ENCODE measurements at regions not wholly inside any gene's neighbourhood (a gene's known extent, or its start where the extent isn't known, plus 50 kb on each side); places are given as distances from the start of the nearest gene placed in this dataset.

DNA sequence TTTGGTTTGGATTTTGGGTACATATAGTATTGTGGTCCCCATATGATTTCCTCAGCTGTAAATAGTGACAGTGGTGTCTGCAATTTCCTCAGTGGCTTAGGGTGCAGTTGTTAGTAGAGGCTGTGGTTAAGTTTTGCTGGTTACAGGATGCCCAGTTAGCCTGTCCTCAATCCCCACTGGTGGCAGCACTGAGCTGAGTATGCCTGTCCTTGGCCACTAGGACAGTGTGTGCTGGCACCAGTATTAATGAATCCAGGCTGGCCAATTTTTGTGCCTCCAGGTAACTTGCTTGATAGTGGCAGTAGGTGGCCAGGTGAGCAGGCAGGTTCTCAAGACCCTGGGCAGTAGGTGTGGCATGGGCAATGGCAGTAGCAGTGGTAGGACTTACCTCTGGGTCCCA is 973.1 kb downstream of the TMEM182 start:
- DNase-seq (ENCODE audit: low read depth in 3 of 3, low spot score in 2 of 3), result no peak

DNA sequence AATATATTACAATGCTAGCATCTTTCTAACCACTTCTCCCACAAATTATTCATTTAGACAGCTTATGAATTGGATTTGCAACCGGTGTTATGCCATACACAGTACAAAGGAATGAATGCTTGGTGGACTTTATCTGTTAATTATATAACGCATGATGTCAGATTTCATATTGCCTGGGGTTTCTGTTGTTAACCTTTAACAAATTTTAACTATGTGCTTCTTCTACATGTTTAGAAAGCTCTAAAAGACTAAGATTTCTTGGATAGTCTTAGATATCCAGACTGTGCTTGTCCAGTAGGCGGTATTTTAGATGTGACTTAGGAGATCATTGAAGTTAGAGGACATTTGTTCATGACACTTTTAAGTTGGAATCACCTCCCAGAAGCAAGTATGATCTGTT is 976.3 kb downstream of the TMEM182 start:
- no peak for DNase-seq (ENCODE audit: low read depth in 3 of 3, low spot score in 2 of 3)

DNA sequence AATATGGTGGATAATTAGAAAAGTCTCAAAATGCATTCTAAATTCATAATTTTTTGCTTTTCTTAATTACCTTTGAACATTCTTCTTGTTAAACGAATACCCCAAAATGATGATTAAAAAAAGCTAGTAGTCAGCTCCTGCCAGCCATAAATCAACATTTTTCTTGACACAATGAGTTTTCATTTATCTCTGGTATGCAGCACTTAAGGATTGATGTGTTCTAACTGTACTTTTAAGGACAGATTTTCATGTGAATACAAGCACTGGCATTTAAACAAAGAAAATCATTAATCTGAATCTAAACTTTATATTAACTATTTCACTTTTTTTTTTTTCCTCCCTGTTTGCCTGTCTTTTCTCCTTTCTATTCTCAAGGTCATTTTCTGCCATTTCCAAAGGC is 976.8 kb downstream of the TMEM182 start:
- DNase-seq (ENCODE audit: low read depth in 3 of 3, low spot score in 2 of 3), result no peak

DNA sequence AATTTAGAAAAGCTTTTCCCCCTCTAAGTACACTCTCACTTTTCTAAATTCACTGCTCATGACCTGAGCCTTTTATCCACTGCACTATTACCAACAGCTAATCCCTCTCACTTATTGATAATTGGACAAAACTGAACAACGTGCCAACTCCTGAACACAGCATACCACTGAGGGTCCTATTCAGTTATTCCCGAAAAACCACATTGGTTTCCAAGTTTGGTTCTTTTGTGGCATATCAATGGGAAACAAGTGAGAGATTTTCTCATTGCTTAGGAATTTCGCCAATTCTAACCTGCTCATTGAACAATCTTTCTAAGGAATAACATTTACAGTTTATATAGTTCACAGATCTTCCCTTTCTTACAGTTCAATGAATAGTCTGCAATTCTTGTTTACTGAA is 977.4 kb downstream of the TMEM182 start:
- DNase-seq (ENCODE audit: low read depth in 3 of 3, low spot score in 2 of 3), result no peak

DNA sequence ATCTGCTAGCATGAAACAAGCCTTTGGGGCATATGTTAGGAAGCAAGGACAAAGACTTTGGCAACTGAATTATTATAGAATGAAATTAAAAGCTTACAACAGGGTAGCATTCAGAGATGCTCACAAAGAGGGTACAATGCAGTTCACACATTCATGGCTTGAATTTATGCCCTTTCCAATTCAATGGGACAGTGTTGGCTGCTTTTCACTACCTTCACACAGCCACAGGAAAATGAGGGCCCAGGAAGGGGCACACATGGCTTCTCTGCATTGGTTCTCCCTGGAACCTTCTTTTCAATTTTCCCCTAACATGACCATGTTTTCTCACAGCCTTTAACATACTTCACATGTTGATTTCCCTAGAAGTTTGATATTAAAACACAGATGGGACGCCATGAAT is 978.1 kb downstream of the TMEM182 start:
- DNase-seq (ENCODE audit: low read depth in 3 of 3, low spot score in 2 of 3), result no peak

DNA sequence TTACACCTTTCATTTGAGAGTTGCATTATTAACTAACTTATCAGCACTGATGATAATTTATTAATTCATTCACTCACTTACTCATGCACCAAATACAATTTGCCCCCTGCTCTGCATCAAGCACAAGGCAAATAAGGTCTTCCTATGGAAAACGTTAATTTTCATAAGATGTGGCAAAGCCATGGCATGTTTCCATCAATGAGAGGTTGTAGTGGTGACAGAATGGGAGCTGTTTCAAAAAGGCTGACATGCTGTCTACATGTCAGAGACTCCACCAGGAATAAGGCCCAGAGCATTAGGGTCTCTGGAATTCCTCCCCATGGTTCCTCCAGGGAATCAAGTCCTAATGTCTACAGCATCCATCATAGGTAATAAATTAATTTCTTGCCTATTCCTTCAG is 978.8 kb downstream of the TMEM182 start:
- DNase-seq (ENCODE audit: low read depth in 3 of 3, low spot score in 2 of 3), result no peak

DNA sequence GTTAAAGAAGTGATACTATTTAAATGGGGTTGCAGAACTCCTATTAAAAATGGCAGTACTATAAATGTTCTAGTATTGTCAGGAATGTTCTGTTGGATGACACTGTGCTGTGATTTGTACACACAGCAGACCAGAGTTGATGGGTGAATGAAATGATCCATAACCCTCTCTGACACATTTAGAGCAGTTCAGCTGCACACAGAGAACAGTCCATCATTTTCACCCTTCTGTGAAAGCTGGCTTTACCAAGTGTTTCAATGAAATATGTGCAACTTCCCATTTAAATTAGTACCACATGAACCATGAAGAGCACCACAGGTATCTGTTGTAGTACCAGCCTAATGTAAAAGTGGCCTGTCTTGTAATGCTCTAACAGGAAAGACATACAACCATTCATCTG is 981.4 kb downstream of the TMEM182 start:
- no peak for DNase-seq (ENCODE audit: low read depth in 3 of 3, low spot score in 2 of 3)

DNA sequence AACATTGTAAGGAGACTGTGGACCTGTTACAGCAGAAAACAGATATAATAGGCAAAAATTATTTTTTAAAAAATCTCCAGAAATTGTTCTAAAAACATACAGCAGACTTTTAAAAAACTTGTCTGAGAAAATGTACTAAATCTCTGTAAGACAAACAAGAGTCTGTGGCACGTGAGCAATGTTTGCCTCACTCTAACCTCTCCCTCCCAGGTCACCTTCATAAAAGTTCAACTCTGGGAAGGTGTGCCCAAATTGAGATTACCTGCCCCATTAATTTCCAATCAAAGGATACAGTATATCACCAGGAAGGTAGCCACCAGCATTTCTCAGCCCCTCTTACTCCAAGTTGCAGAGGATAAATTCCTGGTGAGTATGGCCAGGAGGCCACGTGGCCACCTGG is 992.7 kb downstream of the TMEM182 start:
- DNase-seq (ENCODE audit: low read depth in 3 of 3, low spot score in 2 of 3), result no peak

DNA sequence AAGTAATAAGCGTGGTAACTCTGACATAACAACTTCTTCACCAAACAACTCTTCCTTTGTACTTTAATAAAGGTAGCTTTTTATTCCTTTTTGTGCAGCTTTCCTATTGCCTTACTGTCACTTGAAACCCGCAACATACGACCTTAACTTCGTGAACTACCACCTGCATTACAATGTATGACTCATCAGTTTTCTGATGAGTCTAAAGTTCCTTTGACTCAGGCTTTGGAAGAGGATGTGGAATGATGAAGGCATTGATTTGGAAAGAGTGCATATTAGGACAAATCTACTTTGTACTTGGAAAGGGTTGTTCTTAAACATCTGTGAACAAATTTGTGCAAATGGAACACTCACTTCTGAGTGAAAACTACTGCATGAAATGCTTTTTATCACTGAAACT is 1012.1 kb downstream of the TMEM182 start:
- DNase-seq (ENCODE audit: low read depth in 3 of 3, low spot score in 2 of 3), result no peak

DNA sequence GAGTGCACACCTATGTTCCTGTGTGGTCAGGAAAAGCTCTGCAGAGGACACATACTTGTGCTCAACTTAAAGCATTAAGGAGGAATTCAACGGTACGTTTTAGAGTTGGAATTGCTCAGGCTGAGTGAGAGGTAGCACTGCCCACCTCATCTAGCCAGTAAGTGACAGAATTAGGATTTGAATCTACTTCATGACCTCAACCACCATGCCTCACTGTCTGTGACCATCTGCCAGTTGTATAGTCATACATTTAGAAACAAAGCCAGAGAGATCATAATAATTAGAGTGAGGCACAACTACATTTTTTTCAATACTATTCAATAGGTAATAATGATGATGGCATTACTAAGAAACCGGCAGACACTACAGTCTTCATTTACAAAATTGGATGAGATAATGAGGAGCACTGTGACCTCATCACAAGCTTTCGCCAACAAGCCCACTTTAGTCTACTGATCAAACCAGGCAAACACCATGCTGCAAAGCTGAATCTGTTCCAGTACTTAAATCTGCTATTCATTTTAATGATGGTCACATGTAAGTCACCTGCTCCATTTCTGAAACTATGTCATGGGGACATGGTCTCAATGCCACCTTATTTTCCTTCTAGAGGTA is 1018.4 kb downstream of the TMEM182 start:
- no peak for DNase-seq (ENCODE audit: low read depth in 3 of 3, low spot score in 2 of 3)

DNA sequence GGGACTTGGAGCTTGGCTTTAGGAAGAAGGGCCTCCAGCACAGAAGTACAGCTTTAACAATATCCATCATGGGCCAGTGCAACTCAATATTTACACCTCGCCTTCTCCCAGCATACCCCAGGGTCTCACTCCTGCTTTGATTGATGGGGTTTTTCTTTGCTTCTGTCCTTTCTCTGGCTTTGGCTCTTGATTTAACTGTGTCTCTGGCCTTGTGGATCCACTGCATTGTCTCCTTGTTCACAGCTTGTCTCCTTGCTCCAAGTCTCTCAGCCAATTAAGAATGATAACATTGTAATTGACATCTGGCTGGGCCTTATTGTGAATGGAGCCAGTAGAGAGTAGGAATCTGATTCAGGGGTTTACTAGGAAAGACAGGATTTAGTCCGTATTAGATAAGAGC is 1019.5 kb downstream of the TMEM182 start:
- DNase-seq (ENCODE audit: low read depth in 3 of 3, low spot score in 2 of 3), result no peak

DNA sequence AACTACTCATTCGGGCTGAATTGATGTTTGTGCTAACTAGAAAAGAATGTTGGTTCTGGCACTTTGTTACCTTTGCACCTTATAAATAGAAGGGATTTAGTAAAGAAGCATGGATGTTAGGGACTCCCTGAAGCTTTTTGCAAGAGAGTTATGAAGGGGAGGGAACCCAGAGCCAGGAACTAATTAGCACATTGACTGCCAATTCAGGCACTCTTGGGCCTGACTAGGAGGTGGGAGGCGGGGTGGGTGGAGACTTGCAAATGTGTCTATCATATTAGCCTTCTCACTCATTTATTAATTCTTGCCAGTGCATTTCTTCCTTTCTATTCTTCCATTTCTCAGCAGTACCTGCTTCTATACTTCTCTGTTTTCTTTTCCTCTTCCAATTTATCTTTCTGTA is 1022.4 kb downstream of the TMEM182 start:
- no peak for DNase-seq (ENCODE audit: low read depth in 3 of 3, low spot score in 2 of 3)

DNA sequence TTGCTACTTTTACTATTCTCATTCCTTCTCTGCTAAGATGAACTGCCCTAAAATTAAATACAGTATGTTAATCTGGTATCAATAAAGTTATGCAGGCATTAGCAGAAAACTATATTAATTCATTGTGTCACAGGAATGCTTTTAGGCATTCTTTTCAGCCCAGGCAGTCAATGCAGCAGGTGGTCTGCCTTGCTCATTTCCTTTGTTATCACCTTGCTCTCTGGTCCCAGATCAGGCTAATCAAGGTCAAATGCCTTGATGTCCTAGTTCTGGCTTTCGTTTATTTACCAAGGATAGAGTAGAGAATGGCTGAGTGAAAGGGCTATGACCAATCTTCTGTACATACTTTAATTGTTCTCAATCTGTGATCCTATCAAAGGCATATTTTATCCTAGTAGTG is 1023.6 kb downstream of the TMEM182 start:
- no peak for DNase-seq (ENCODE audit: low read depth in 3 of 3, low spot score in 2 of 3)

DNA sequence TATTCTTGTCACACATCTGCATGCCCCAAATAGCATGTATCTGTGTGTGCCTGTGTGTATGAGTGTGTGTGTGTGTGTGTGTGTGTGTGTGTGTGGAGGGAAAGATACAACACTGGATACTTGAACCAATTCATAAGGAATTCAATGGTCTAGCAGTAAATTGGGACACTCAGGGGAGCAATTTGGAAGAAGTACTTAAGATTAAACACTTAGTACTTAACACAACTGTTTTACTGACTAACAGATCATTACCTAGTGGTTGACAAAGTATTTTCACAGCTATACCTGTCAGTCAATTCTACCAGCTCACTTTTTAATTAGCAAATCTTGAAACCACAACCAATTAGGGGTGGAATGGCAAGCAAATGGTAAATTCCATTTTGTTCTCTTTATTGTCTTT is 1024.1 kb downstream of the TMEM182 start:
- no peak for DNase-seq (ENCODE audit: low read depth in 3 of 3, low spot score in 2 of 3)

DNA sequence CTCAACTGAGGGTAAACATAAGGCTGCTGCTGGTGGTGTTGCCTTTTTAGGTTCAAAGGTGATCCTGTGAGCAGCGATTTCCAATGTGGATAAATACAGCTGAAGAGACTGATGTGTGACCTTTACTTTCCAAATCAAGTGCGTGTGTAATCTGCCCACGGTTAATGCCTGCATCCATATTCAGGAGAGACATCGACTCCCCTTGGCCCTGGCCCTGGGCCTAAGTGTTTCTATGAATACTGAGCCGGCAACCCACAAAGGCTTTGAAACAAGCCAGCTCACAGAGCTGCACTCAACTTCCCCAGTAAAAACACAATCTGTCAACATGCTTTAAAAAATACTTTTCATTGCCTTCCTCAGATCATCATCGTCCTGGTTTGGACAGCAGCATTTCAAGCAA is 1026.6 kb downstream of the TMEM182 start:
- no peak for DNase-seq (ENCODE audit: low read depth in 3 of 3, low spot score in 2 of 3)

DNA sequence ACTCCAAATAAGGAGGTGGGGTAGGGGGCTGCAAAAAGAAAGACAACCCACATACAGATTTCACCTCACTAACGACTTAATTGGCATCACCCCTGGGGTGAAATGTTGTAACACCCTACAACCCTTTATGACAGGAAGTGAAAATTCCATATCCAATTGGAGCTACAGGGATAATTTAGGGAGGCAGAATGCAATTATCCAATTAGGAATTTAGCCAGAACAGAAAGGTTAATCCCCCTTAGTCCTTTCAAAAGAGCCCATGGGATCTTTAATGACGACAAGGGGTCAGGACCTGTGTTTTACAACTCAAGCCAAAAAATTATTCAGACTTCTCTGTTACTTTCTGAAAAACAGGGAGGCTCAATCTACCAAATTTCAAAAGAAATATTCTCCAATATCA is 1027.1 kb downstream of the TMEM182 start:
- no peak for DNase-seq (ENCODE audit: low read depth in 3 of 3, low spot score in 2 of 3)

DNA sequence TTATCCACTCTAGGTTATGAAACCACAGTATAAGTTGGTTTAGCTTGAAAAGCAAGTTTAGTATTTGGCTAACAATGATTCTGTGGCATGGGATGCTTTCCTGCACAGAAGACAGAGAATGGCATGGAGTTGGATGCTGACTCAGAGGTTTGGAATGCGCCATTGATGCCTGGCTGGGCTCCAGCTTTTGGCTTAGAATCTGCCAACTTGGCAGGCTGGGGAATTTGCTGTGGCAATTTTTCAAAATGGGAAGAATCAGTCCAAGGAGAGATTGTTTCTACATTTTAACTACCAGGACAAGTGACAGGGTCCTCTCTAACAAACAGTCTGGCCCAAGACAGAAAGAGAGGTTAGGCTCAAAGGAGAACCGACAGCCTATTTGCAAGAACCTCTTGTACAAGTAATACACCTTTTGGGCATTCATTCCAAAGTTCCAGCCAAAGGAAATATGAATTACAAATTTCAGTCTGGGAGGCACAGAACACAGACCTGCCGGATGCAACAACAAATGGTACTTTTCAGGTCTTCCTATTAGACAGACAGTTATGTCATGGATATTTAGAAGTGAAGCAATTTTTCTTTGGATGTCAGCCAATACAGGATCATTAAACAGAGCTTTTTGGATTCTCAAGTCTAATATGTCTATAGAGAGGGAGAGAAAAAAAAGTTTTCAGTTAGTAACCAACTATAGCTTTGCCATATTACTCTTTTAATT is 1027.7 kb downstream of the TMEM182 start:
- DNase-seq (ENCODE audit: low read depth in 3 of 3, low spot score in 2 of 3), result peak in 1 of 3 donors; percentile 19

DNA sequence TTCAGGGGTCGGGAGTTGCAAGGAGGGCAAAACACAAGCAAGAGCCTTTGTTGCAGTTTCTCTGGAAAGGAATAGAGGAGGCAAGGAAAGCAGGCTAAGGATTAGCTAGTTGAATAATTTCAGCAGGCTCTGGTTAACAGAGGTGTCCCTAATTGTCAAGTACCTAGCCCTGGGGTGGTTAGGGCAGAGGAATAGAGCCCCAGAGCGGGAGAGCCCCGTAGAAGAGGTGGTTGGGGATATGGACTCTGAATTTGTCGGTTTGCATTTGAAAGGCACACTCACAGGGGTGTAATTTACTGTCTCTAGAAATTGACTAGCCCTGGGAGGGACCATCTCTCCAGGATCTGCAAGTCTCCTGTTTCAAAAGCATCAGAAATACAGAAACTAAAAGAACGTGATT is 1030.2 kb downstream of the TMEM182 start:
- DNase-seq (ENCODE audit: low read depth in 3 of 3, low spot score in 2 of 3), result no peak

DNA sequence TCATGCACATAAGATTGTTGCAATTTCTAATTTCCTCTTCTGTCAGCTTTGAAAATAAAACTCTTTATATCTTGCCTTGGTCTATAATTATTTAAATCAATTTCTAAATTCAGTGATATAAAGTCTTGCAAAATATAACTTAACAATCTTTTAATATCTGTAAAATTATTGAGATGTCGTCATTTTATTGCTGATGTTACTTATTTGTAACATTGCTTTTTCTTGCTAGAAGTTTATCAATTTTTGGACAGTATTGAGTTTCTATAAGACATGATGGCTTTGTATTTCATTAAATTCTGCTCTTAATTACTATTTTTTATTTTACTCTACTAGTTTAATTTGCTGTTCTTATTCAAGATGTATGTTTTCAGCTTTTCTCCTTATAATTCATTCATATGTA is 1036.5 kb downstream of the TMEM182 start:
- DNase-seq (ENCODE audit: low read depth in 3 of 3, low spot score in 2 of 3), result no peak

DNA sequence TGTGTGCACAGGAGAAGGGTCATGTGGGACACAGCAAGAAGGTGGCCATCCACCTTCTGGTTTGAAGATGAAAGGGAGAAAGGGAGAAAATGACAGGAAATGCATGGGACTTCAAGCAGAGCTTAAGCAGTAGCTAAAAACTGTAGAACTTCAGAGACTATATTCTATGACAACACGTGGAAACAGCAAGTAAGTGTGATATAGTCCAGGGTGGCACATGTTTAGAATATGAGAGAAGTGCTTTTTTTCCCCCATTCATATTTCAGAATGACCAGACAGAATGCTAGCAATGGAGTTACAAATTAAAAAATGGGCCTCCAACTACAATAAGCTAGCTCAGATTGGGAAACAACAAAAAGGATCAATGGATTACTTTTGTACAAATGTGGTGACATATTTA is 1042.2 kb downstream of the TMEM182 start:
- DNase-seq (ENCODE audit: low read depth in 3 of 3, low spot score in 2 of 3), result no peak

DNA sequence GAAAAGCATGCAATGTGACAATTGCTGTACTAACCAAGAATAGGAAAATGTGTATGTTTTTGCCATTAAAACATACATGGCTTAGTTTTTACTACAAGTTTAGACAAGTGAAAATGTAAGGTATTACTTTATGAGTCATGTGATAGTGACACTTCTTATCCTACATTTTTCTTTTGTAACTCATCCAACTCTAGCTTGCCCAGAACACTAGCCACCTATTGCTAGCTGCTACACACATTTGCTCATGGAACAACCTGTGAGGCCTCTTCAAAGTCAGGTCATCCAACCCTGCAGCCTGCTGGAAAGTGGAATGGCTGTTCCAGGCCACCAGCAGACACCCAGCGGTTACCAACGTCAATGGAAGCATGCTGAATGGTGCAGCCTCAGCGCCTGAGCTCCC is 1043.9 kb downstream of the TMEM182 start:
- DNase-seq (ENCODE audit: low read depth in 3 of 3, low spot score in 2 of 3), result no peak

DNA sequence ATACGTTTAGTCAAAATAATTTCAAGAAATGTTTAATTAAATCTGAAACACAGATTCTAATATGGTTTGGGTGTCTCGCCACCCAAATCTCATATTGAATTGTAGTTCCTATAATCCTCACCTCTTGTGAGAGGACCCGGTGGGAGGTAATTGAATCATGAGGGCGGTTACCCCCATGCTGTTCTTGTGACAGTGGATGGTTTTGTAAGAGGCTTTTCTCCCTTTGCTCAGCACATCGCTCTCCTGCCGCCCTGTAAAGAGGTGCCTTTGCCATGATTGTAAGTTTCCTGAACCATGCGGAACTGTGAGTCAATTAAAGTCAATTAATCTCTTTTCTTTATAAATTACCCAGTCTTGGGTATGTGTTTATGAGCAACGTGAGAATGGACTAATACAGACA is 1045.1 kb upstream of the POU3F3 start:
- DNase-seq (ENCODE audit: low read depth in 3 of 3, low spot score in 2 of 3), result no peak

DNA sequence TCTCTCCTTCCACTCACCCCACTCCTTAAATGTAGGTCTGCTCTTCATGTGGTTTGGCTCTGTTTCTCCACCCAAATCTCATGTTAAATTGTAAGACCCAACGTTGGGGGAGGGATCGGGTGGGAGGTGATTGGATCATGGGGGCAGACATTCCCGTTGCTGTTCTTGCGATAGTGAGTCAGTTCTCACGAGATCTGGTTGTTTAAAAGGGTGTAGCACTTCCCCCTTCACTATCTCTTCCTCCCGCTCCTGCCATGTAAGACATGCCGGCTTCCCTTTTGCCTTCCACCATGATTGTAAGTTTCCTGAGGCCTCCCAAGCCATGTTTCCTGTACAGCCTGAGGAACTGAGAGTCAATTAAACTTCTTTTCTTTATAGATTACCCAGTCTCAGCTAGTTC is 1044.5 kb upstream of the POU3F3 start:
- no peak for DNase-seq (ENCODE audit: low read depth in 3 of 3, low spot score in 2 of 3)

Measured in right renal cortex interstitium (tissue), 3 donors.